ENCODE measurements at regions not wholly inside any gene's neighbourhood (a gene's known extent, or its start where the extent isn't known, plus 50 kb on each side); places are given as distances from the start of the nearest gene placed in this dataset.

DNA sequence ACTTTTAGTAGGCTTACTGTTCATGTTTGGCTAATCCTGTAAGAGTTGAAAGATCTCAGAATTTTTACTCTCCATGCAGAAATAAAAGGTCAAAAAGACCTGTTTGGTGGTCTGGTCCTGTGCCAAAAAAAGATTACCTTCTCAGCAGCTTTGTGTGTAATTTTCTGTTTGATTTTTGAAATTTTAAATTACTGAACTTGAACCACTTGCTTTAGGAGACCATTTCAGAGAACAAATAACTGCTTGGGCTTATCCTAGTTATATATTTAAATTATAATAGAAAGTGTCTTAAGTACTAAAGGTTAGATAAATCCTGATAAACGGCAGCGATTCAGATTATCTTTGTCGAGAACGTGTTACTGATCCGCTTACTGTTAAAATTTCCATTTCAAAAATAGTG, 118.3 kb upstream of the GRIK2 start:
- intact Hi-C loops (cut with micrococcal nuclease) = no loop called here
- POLR2A ChIA-PET (ENCODE audit: partially characterized antibody) = no interaction called here
- Histone ChIP-seq H3K27me3 (ENCODE audit: insufficient read depth, low read length) (no peaks in the 10 kb centered on the region), H3K36me3 (ENCODE audit: insufficient read depth, low read length) (no peaks in the 10 kb centered on the region), H3K27ac (ENCODE audit: low read depth, low read length) (no peak overlapping the region), H3K4me3 (ENCODE audit: low read length in 2 of 2) (no peak overlapping the region), H3K9me3 (ENCODE audit: control insufficient read depth in 1 of 2, low read length in 2 of 2) (no peaks in the 10 kb centered on the region), H3K4me1 (ENCODE audit: insufficient read depth, low read length) (no peaks in the 10 kb centered on the region)
- Mint-ChIP-seq H3K4me1 (no peaks in the 10 kb centered on the region), H3K9me3 (peaks cover 0 to 12% (median 4%) of the 10 kb centered on the region in 8 donors), H3K36me3 (no peaks in the 10 kb centered on the region), H3K27me3 (no peaks in the 10 kb centered on the region), H3K4me3 (no peak overlapping the region), H3K27ac (no peak overlapping the region)
- CTCF ChIA-PET (ENCODE audit: partially characterized antibody) = no interaction called here
- DNase-seq = no peak

DNA sequence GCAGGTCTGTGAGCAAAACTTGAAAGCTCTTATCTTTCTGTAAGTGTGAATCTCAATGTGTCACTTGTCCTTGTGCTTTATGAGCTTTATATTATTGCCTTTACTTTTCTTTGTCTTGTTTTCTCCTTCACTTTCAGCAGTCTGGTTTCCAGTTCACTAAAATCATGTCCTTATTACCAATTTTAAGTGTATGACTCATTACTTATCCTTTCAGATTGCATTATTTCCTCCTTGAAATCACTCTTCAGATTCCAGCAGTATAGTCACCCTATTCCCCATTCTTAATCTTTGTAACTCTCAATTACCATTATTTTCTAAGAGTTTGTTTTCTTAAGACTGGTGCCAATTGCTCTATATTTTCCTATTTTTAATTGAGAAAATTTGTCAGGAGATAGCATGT, 117.4 kb upstream of the GRIK2 start:
- Mint-ChIP-seq H3K4me3 (no peak overlapping the region), H3K36me3 (no peaks in the 10 kb centered on the region), H3K27me3 (no peaks in the 10 kb centered on the region), H3K4me1 (no peaks in the 10 kb centered on the region), H3K27ac (no peak overlapping the region), H3K9me3 (peaks cover 0 to 10% (median 4%) of the 10 kb centered on the region in 8 donors)
- no peaks in the 10 kb centered on the region for H3K9me3 ChIP-seq (ENCODE audit: control insufficient read depth in 1 of 2, low read length in 2 of 2)
- H3K27ac ChIP-seq (ENCODE audit: low read depth, low read length) = no peak overlapping the region
- no peaks in the 10 kb centered on the region for H3K4me1 ChIP-seq (ENCODE audit: insufficient read depth, low read length)
- H3K27me3 ChIP-seq (ENCODE audit: insufficient read depth, low read length) = no peaks in the 10 kb centered on the region
- DNase-seq = no peak
- no peak overlapping the region for H3K4me3 ChIP-seq (ENCODE audit: low read length in 2 of 2)
- POLR2A ChIA-PET (ENCODE audit: partially characterized antibody) = no interaction called here
- H3K36me3 ChIP-seq (ENCODE audit: insufficient read depth, low read length) = no peaks in the 10 kb centered on the region
- CTCF ChIA-PET (ENCODE audit: partially characterized antibody) = no interaction called here
- intact Hi-C loops (cut with micrococcal nuclease) = no loop called here

DNA sequence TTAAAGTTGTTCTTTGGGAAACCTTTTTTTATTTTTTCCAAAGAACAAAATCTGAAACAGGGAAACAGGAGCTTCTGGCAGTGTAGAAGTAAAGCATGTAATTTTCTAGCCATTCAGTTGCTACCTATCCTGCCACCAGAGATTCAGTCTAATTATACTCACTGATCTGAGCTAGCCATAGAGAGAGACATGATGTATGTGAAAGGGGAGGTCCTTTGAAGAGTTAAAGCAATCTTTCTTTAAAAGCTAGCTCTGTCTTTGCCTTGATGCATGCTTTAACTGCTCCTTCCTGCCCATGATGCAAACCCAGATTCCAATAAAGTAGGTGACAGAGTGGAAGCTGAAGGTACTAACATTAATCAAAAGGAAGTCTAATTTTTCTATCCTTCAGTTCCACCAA, 114.1 kb upstream of the GRIK2 start:
- Histone ChIP-seq H3K4me3 (ENCODE audit: low read length in 2 of 2) (no peak overlapping the region), H3K9me3 (ENCODE audit: control insufficient read depth in 1 of 2, low read length in 2 of 2) (no peaks in the 10 kb centered on the region), H3K36me3 (ENCODE audit: insufficient read depth, low read length) (no peaks in the 10 kb centered on the region), H3K27ac (ENCODE audit: low read depth, low read length) (no peak overlapping the region), H3K27me3 (ENCODE audit: insufficient read depth, low read length) (no peaks in the 10 kb centered on the region), H3K4me1 (ENCODE audit: insufficient read depth, low read length) (no peaks in the 10 kb centered on the region)
- Mint-ChIP-seq H3K27ac (no peak overlapping the region), H3K36me3 (no peaks in the 10 kb centered on the region), H3K9me3 (peaks cover 0 to 8% (median under 1%) of the 10 kb centered on the region in 8 donors), H3K27me3 (no peaks in the 10 kb centered on the region), H3K4me3 (no peak overlapping the region), H3K4me1 (no peaks in the 10 kb centered on the region)
- POLR2A ChIA-PET (ENCODE audit: partially characterized antibody) = no interaction called here
- no peak for DNase-seq
- intact Hi-C loops (cut with micrococcal nuclease) = no loop called here
- CTCF ChIA-PET (ENCODE audit: partially characterized antibody) = no interaction called here

DNA sequence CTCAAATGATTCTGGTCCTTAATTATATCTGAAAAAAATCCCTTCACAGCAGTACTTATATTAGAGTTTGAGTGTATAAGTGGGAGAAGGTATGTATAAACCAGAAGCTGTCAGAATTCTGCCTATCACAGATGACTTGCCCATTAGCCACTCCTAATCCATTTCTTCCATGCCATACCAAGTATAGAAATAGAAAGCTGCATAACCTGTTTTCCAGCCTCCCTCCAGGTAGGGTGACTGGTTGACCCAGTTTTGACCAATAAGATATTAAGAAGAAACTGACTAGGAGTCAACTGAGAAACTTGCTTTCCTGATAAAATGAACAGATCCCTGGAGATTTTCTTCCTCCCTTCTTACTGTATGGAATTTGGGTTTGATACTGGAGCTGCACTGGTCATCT, 112.2 kb upstream of the GRIK2 start:
- no peak for DNase-seq

DNA sequence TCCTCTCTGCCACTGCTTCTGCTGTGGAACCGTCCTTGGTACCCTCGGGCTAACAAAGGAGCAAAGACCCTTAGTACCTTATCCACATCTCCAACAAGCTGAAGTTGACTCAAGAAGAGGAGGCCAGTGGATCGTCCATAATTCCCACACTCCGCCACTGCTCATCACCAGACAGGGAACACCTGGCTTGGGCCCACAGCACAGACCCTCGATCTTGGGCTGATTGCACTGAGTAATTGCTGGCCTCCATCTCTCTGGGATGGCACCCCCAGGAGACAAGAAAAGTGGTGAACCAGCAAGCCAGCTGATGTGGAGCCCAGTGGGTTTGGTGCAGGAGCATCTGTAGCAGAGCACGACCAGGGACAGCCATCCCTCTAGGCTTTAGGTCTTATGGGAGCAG, 109.4 kb upstream of the GRIK2 start:
- Mint-ChIP-seq H3K4me1 (no peaks in the 10 kb centered on the region), H3K9me3 (peaks cover 0 to 8% (median 2%) of the 10 kb centered on the region in 8 donors), H3K27ac (no peak overlapping the region), H3K36me3 (no peaks in the 10 kb centered on the region), H3K27me3 (no peaks in the 10 kb centered on the region), H3K4me3 (no peak overlapping the region)
- Histone ChIP-seq H3K9me3 (ENCODE audit: control insufficient read depth in 1 of 2, low read length in 2 of 2) (no peaks in the 10 kb centered on the region), H3K36me3 (ENCODE audit: insufficient read depth, low read length) (no peaks in the 10 kb centered on the region), H3K27me3 (ENCODE audit: insufficient read depth, low read length) (no peaks in the 10 kb centered on the region), H3K4me1 (ENCODE audit: insufficient read depth, low read length) (no peaks in the 10 kb centered on the region), H3K4me3 (ENCODE audit: low read length in 2 of 2) (no peak overlapping the region), H3K27ac (ENCODE audit: low read depth, low read length) (no peak overlapping the region)
- no peak for DNase-seq
- POLR2A ChIA-PET (ENCODE audit: partially characterized antibody) = no interaction called here
- CTCF ChIA-PET (ENCODE audit: partially characterized antibody) = no interaction called here
- intact Hi-C loops (cut with micrococcal nuclease) = no loop called here

More for the DNA sequence above, 112.2 kb upstream of the GRIK2 start:
- Histone ChIP-seq H3K27me3 (ENCODE audit: insufficient read depth, low read length) (no peaks in the 10 kb centered on the region), H3K4me3 (ENCODE audit: low read length in 2 of 2) (no peak overlapping the region), H3K4me1 (ENCODE audit: insufficient read depth, low read length) (no peaks in the 10 kb centered on the region), H3K36me3 (ENCODE audit: insufficient read depth, low read length) (no peaks in the 10 kb centered on the region), H3K27ac (ENCODE audit: low read depth, low read length) (no peak overlapping the region), H3K9me3 (ENCODE audit: control insufficient read depth in 1 of 2, low read length in 2 of 2) (no peaks in the 10 kb centered on the region)
- intact Hi-C loops (cut with micrococcal nuclease) = no loop called here
- ChIA-PET POLR2A (ENCODE audit: partially characterized antibody) (no interaction called here), CTCF (ENCODE audit: partially characterized antibody) (no interaction called here)
- H3K36me3 Mint-ChIP-seq = no peaks in the 10 kb centered on the region
- no peaks in the 10 kb centered on the region for H3K4me1 Mint-ChIP-seq
- peaks cover 0 to 8% (median 2%) of the 10 kb centered on the region in 8 donors for H3K9me3 Mint-ChIP-seq
- no peak overlapping the region for H3K4me3 Mint-ChIP-seq
- no peak overlapping the region for H3K27ac Mint-ChIP-seq
- no peaks in the 10 kb centered on the region for H3K27me3 Mint-ChIP-seq

DNA sequence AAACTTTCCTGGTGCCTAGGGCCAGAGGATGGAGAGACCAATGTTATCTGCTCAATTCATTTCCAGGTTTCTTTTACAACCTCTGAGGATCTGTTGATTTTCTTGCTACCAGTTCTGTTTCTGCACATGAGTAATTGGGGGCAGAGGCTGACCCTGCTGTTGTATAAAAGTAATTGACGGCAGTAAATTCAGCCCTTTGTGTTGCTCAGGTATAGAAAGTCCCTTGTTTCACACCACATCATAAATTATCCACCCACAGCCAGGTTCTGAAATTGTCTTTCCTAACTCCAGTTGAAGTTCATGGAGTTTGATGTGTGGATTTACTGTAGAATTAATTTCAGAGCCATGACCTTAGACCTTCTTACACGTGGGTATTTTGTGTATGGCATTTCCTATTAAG, 107.4 kb upstream of the GRIK2 start:
- Histone ChIP-seq H3K27me3 (ENCODE audit: insufficient read depth, low read length) (no peaks in the 10 kb centered on the region), H3K4me1 (ENCODE audit: insufficient read depth, low read length) (no peaks in the 10 kb centered on the region), H3K9me3 (ENCODE audit: control insufficient read depth in 1 of 2, low read length in 2 of 2) (no peaks in the 10 kb centered on the region), H3K27ac (ENCODE audit: low read depth, low read length) (no peak overlapping the region), H3K4me3 (ENCODE audit: low read length in 2 of 2) (no peak overlapping the region), H3K36me3 (ENCODE audit: insufficient read depth, low read length) (no peaks in the 10 kb centered on the region)
- no peaks in the 10 kb centered on the region for H3K4me1 Mint-ChIP-seq
- DNase-seq = no peak
- POLR2A ChIA-PET (ENCODE audit: partially characterized antibody) = no interaction called here
- intact Hi-C loops (cut with micrococcal nuclease) = no loop called here
- no peak overlapping the region for H3K27ac Mint-ChIP-seq
- no peaks in the 10 kb centered on the region for H3K27me3 Mint-ChIP-seq
- peaks cover 0 to 13% (median 3%) of the 10 kb centered on the region in 8 donors for H3K9me3 Mint-ChIP-seq
- H3K4me3 Mint-ChIP-seq = no peak overlapping the region
- CTCF ChIA-PET (ENCODE audit: partially characterized antibody) = no interaction called here
- H3K36me3 Mint-ChIP-seq = no peaks in the 10 kb centered on the region

DNA sequence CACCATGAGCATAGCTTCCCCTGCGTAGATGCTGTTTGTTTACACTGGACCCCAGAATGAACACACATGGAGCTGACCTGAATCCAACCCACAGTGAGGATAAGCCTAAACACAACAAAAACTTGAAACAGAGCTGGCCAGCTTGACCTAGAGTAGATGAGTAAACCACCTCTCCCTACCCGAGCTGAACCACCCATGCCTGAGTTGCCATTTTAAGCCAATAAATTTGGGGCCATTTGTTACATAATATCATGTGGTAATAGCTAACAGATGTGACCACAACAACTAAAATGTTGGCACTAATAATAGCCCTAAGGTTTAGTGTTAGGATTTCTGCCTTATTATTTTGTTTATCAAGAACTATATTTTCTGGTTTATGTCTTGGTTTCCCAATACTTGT, 103.2 kb upstream of the GRIK2 start:
- Mint-ChIP-seq H3K27me3 (no peaks in the 10 kb centered on the region), H3K4me3 (no peak overlapping the region), H3K9me3 (peaks cover 0 to 17% (median 6%) of the 10 kb centered on the region in 8 donors), H3K4me1 (no peaks in the 10 kb centered on the region), H3K27ac (no peak overlapping the region), H3K36me3 (no peaks in the 10 kb centered on the region)
- H3K36me3 ChIP-seq (ENCODE audit: insufficient read depth, low read length) = no peaks in the 10 kb centered on the region
- POLR2A ChIA-PET (ENCODE audit: partially characterized antibody) = no interaction called here
- H3K9me3 ChIP-seq (ENCODE audit: control insufficient read depth in 1 of 2, low read length in 2 of 2) = no peaks in the 10 kb centered on the region
- H3K27me3 ChIP-seq (ENCODE audit: insufficient read depth, low read length) = no peaks in the 10 kb centered on the region
- intact Hi-C loops (cut with micrococcal nuclease) = no loop called here
- no peak overlapping the region for H3K27ac ChIP-seq (ENCODE audit: low read depth, low read length)
- H3K4me1 ChIP-seq (ENCODE audit: insufficient read depth, low read length) = no peaks in the 10 kb centered on the region
- no peak for DNase-seq
- H3K4me3 ChIP-seq (ENCODE audit: low read length in 2 of 2) = no peak overlapping the region
- CTCF ChIA-PET (ENCODE audit: partially characterized antibody) = no interaction called here

DNA sequence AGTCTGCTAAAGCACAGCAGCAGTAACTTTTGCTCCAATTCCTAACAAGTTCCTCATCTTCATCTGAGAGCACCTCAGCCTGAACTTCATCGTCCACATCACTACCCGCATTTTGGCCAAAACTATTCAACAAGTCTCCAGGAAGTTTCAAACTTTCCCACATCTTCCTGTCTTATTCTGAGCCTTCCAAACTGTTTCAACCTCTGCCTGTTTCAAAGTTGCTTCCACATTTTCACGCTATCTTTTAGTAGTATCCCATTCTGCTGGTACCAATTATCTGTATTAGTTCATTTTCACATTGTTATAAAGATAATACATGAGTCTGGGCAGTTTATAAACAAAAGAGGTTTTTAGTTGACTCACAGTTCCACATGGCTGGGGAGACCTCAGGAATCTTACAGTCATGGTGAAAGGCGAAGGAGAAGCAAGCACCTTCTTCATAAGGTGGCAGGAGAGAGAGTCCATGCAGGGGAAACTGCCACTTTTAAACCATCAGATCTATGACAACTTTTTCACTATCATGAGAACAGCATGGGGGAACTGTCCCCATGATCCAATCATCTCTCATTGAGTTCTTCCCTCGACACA, 99.4 kb upstream of the GRIK2 start:
- H3K9me3 Mint-ChIP-seq = peaks cover 0 to 16% (median 5%) of the 10 kb centered on the region in 8 donors

More for the DNA sequence above, 99.4 kb upstream of the GRIK2 start:
- Mint-ChIP-seq H3K27me3 (no peaks in the 10 kb centered on the region), H3K4me3 (no peak overlapping the region), H3K4me1 (no peaks in the 10 kb centered on the region), H3K27ac (no peak overlapping the region), H3K36me3 (no peaks in the 10 kb centered on the region)
- Histone ChIP-seq H3K27ac (ENCODE audit: low read depth, low read length) (no peak overlapping the region), H3K9me3 (ENCODE audit: control insufficient read depth in 1 of 2, low read length in 2 of 2) (no peaks in the 10 kb centered on the region), H3K27me3 (ENCODE audit: insufficient read depth, low read length) (no peaks in the 10 kb centered on the region), H3K4me1 (ENCODE audit: insufficient read depth, low read length) (no peaks in the 10 kb centered on the region), H3K4me3 (ENCODE audit: low read length in 2 of 2) (no peak overlapping the region), H3K36me3 (ENCODE audit: insufficient read depth, low read length) (no peaks in the 10 kb centered on the region)
- intact Hi-C loops (cut with micrococcal nuclease) = no loop called here
- no peak for DNase-seq
- CTCF ChIA-PET (ENCODE audit: partially characterized antibody) = no interaction called here
- POLR2A ChIA-PET (ENCODE audit: partially characterized antibody) = no interaction called here

Measured in CD4-positive, alpha-beta memory T cell (primary cell).